ENCODE measurements at regions not wholly inside any gene's neighbourhood (a gene's known extent, or its start where the extent isn't known, plus 50 kb on each side); places are given as distances from the start of the nearest gene placed in this dataset.

- DNase-seq: no peak
These were observed 136.7 kb upstream of the FAM20A start for GRCh38 chr17:68737761-68738443.

DNA sequence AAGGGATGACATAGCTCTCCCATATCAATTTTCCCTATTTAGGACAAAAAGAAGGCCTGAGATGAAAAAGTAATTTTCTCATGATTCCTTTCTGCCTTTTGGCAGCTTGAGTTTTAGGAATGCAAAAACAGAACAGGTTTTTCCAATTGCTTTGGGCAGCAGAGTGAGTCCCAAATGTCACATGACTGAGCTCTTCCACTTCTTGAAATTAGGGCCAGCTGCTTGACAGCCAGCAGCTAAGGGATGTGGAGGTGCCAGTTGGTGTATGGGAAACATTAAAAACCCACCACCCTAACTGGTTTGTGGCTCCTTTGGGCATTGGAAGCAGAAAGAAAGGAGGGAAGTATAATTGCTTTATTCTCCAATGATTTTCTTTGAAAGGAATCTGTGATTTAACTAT, 133.8 kb upstream of the FAM20A start:
- DNase-seq: no peak

DNA sequence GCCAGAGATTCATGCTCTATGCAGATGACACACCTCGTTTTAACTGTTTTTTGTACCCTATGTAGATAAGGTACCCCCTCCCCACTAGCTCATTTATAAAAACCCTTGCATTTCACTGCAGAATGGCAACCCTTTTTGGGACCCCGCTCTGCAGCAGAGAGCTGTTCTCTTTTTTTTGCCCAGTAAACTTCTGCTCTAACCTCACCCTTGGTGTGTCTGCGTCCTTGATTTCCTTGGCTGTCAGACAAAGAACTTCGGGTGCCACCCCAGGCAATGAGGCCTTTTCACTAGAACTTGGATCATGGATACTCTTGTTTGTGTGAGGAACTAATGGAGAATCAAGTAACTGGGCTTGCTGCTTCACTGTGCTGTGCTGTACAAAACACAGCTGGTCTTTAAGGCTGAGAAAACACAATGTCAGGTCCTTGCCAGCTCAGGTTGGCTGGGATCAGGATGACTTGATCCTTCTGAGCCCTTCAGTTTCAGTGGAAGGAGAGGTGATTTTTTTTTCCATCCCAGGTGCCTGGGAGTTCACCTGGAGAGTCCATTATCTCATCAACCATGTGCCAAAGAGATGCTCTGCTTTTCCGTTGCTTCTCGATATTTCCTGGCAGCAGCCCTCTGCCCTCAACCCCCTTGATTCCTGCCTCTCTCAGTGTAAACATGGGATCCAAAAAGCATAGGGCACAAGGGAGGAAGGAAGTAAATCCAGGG, 133.2 kb upstream of the FAM20A start:
- DNase-seq: no peak

DNA sequence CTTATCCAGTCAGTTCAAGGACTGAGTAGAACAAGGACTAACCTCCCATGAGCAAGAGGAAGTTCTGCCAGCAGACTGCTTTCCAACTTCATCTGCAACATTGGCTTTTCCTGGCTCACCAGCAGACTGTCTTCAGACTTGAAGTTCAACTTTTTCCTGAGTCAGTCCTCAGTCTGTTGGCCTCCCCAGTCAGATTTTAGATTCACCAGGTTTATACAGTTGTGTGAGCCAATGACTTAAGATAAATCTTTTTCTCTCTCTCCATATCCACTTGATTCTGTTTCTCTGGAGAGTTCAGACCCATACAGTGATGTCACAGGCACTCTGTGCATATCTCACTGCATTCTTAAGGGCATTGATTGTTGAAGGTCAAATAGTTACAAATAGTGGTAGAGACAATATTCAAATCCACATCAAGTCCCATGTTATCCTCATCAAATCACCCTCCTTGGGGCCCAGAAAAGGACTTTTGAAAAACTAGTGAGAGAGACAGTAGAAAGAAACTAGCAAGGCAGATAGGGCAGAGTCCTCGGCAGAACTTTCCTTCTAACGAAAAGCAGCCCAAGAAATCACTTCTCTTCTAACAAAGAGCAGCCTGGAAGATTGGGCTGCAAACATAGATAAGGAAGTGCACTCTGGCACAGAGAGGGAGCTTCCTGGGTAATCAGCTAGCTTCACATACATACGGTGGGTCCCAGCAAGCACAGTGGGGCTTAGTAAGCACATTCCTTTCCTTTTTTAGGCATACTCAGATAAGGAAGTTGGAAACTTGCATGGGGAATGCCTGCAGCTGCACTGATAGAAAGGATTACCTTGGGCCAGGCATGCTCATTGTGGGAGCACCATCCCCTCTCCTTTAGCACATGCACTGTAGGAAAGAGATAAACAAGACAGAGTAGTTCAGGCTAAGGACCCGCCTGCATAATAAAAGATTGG, 132.3 kb upstream of the FAM20A start:
- no peak for DNase-seq

DNA sequence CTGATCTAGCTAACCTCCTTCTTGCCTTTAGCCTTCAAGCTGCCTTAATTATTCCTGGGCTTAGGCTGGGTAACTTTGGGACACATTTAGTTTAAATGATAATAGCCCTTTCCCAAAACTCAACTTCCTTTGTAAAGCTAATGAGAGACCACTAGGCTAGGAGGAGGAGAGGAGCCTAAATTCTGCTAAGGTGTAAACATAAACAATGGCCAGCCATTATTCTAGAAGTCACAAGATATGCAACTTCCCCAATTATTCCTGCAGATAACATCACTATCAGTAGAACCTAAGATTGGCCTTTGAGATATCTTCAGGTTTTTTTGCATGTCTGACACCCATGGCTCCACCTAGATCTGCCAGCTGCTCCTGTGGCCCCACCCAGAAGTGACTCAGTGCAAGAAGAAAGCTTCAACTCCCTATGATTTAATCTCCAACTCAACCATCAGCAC, 131.2 kb upstream of the FAM20A start:
- no peak for DNase-seq

DNA sequence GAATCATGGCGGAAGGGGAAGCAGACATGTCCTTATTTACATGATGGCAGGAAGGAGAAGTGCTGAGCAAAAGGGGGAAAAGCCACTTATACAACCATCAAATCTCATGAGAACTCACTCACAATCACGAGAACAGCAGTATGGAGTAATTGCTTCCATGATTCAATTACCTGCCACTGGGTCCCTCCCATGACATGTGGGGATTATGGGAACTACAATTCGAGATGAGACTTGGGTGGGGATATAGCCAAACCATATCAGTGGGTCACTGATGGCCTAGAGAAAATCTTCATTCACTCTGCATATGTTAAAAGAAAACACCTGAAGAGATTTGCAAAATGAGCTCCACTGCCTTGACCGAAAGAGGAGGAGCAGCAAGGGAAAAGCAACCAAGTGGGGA, 130.3 kb upstream of the FAM20A start:
- DNase-seq: no peak

DNA sequence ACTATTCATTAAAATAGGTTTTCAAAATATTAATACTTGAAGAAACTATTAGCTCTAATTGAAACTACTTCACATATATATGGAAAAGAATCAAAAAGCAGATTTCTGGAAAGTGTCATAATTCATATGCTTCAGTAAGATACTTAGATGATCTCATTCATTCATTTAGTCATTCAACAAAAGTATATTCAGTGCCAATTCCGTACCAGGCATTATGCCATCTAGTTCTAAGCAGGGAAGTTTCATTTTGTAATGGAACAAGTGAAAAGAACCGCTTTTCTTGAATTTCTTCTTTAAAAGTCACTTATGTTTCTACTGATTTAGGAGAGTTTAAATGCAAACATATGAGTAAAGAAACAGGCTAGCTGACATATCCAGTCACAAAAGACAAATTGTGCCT, 118.3 kb upstream of the FAM20A start:
- DNase-seq: no peak

DNA sequence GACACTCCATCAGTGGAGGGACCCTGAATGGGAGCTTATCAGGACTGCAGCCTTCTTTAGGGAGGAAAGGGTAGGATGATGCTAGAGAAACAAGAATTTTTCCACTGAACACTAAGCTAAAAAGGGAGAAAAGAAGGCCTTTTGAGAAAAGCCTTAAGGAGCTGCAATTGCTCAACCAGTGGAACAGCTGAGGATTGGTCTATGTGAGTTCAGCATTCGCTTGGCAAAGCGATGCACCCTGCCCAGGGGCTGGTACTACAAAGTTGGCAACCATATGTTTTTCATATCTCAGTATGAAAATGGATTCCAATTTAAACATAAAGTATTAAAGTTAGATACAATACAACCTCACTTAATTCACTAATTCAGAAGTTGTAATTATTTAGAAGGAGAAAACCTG, 117.8 kb upstream of the FAM20A start:
- no peak for DNase-seq

- no peak for DNase-seq
These were observed 117.3 kb upstream of the FAM20A start for GRCh38 chr17:68718465-68718864.

DNA sequence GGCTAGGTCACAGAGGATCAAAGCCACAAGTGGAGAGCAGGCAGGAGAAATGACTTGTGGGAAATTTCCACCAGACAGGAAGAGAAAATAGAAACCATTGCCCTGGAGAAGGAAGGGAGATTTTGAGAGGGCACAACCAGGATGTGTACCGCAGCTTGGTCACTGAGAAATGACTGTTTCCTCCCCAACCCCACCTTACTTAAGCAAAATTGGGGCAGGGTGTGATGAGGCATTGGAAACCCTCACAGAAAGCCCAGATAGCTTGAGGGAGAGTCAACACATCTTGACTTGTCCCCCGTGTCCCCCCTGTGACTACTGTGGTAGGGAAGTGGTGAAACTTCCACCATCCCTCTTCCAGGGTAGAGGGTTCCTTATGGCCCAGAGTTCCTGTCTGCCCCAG, 113.5 kb upstream of the FAM20A start:
- DNase-seq: no peak

GRCh38 chr17:68711858-68712257, 110.7 kb upstream of the FAM20A start:
- no peak for DNase-seq

- no peak for DNase-seq
These were observed 109.8 kb upstream of the FAM20A start for GRCh38 chr17:68710976-68711375.

GRCh38 chr17:68710035-68710780, 109.0 kb upstream of the FAM20A start:
- no peak for DNase-seq

GRCh38 chr17:68709461-68709860, 108.3 kb upstream of the FAM20A start:
- no peak for DNase-seq

DNA sequence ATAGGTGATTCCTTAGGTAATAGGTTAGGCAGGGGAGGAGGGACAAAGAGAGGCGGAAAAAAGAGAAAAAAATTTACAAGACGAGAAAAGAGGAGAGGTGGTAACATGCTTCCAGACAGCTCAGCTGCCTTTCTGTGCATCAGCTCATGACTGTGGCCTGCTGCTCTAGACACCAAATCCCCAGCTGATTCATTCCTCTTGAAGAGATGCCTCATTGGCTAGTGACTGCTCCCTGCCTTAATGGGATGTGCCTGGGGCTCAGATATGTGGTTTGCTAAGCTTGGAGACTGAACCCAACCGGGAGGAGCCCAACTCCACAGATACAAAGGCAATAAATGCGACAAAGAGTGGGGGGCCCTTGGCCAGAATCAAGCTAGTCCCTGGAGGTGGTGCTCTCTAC, 105.9 kb upstream of the FAM20A start:
- no peak for DNase-seq

DNA sequence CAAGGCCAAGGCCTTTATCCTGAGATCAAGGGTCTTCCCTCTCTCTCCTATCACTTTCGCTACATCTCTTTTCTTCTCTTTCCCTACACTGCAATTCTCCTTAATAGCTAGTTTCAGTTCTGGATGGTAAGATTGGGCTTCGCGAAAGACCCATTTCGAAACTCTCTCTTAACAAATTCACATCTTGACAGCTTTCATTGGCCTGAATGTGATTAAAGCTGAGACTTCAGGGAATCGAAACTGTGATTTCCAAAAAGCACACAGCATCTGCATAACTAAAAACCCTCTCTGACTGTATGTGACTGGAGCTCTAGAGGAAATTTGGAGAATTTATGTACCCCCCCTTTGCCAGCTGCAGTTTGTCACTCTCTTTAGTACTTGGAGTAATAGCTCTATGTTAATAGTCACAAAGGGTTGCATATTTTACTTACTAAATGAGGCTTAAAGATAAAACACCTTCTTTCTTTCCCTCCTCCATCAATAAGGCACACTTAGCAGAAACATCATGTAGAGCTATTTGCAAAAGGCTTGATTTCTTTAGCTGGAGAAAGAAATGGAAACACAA, 105.3 kb upstream of the FAM20A start:
- no peak for DNase-seq

- no peak for DNase-seq
These were observed 104.5 kb upstream of the FAM20A start for GRCh38 chr17:68705714-68706076.

DNA sequence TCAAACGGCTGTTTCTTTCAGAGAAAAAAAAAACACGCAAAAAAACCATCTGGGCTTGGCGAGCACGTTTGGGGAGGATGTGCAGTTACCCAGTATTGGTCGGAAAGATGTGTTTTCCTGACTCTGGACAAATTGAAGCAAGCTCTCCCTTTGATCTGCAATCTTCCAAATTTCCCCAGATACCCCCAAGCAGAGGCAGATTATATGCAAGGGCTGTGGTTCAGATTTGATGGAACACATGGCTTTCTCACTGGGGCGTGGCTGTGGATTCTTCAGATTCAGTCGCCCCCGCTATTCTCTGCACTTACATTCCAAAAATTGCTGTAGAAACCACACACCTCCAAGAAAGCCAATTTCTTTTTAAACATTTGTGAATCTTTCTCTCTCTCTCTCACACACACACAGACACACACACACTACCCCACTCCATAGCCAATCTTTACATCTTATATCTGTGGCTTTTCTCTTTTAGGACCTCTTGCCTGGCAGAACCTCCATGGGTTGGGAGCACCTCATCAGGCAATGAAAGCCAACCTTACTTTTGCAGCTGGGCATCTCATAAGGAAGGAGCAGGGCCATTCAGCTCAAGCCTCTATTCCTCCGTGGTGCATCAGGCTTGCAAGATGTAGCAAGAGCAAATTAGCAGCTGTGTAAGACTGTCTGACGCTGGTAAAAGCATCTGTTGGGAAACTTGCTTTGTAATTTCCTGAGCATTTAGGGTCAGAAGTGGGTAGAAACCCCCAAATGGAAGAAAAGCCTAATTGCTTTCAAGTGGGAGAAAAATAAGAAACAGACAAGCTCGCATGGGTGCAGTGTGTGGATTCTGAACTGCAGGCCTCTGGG, 103.9 kb upstream of the FAM20A start:
- DNase-seq: no peak

DNA sequence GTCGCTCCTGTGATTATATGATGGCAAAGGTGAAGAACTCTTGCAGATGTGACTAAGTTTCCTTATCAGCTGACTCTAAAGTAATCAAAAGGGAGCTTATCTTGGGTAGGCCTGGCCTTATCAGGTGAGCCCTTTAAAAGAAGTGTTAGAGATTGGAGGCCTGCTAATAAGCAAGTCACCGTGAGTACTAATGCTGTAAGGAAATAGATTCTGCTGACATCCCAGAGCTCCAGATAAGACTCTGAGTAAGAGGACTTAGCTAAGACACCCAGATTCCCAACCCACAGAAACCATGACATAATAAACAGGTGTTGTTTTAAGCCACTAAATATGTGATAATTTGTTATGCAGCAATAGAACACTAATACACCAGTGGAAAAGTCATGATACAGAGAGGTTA, 99.9 kb upstream of the FAM20A start:
- no peak for DNase-seq

GRCh38 chr17:68700421-68700820, 99.3 kb upstream of the FAM20A start:
- no peak for DNase-seq

- no peak for DNase-seq
These were observed 98.8 kb upstream of the FAM20A start for GRCh38 chr17:68699936-68700335.

- DNase-seq: peak in 1 of 2 donors; percentile 2
These were observed 97.6 kb upstream of the FAM20A start for GRCh38 chr17:68698746-68699145.

Measured in CD4-positive, alpha-beta T cell treated with Interferon alpha-2 for 1 hour (primary cell).